Cardiac muscle cell (in vitro differentiated cells and primary cell): ENCODE measurements at regions not wholly inside any gene's neighbourhood (a gene's known extent, or its start where the extent isn't known, plus 50 kb on each side); places are given as distances from the start of the nearest gene placed in this dataset.

Experiments used
- DNase-seq, 2 donors: peaks; one replicate each; pipeline versions ENCODE4 v3.0.0 to v3.0.0-alpha.2; 2010 to 2017; ENCODE audit warnings: low read depth in 1 of 2, low spot score in 1 of 2
- H3K27ac ChIP-seq: fragments of 200-600 bp; sonication (generic); 2 replicates; pipeline ENCODE4 v1.5.1; 2016
- H3K27me3 ChIP-seq: fragments of 200-600 bp; sonication (generic); 2 replicates; pipeline ENCODE4 v1.6.0; 2016; ENCODE audit warnings: control low read depth
- H3K36me3 ChIP-seq: fragments of 200-600 bp; sonication (generic); 2 replicates; pipeline ENCODE4 v1.5.1; 2016; ENCODE audit warnings: control low read depth
- H3K4me1 ChIP-seq: fragments of 200-600 bp; sonication (generic); 2 replicates; pipeline ENCODE4 v1.8.1; 2017; ENCODE audit warnings: low read depth, mild to moderate bottlenecking, mixed run types
- H3K4me3 ChIP-seq: fragments of 200-600 bp; sonication (generic); 2 replicates; pipeline ENCODE4 v1.5.1; 2016; ENCODE audit warnings: mild to moderate bottlenecking
- H3K9me3 ChIP-seq: fragments of 200-600 bp; sonication (generic); 2 replicates; pipeline ENCODE4 v1.5.1; 2017; ENCODE audit warnings: low read depth, mild to moderate bottlenecking, control low read depth
- CTCF ChIP-seq: IDR thresholded peaks from 2 replicates; pipeline ENCODE4 v1.5.1; 2012; ENCODE audit warnings: low read depth, mild to moderate bottlenecking, low read length

- Histone ChIP-seq H3K9me3 (no peaks in the 10 kb centered on the region), H3K36me3 (no peaks in the 10 kb centered on the region), H3K4me1 (no peaks in the 10 kb centered on the region), H3K4me3 (no peak overlapping the region), H3K27me3 (no peaks in the 10 kb centered on the region), H3K27ac (no peak overlapping the region)
- no peak for DNase-seq
- no peak for TF ChIP-seq CTCF
Observed at GRCh38 chr12:11555195-11555594, 94.3 kb upstream of the ETV6 start.

GRCh38 chr12:11555743-11556625 is 93.5 kb upstream of the ETV6 start:
- Histone ChIP-seq H3K4me1 (no peaks in the 10 kb centered on the region), H3K27me3 (no peaks in the 10 kb centered on the region), H3K4me3 (no peak overlapping the region), H3K27ac (no peak overlapping the region), H3K9me3 (no peaks in the 10 kb centered on the region), H3K36me3 (no peaks in the 10 kb centered on the region)
- TF ChIP-seq CTCF, result no peak
- peak in 1 of 2 donors; percentile 6 for DNase-seq

- H3K27me3 ChIP-seq, result no peaks in the 10 kb centered on the region
- H3K4me3 ChIP-seq, result no peak overlapping the region
- no peak for TF ChIP-seq CTCF
- H3K9me3 ChIP-seq, result no peaks in the 10 kb centered on the region
- DNase-seq, result no peak
- no peaks in the 10 kb centered on the region for H3K36me3 ChIP-seq
- no peak overlapping the region for H3K27ac ChIP-seq
- H3K4me1 ChIP-seq, result no peaks in the 10 kb centered on the region
Observed at GRCh38 chr12:11556682-11557081, 92.8 kb upstream of the ETV6 start.

GRCh38 chr12:11559626-11560340 is 89.7 kb upstream of the ETV6 start:
- H3K36me3 ChIP-seq, result no peaks in the 10 kb centered on the region
- no peaks in the 10 kb centered on the region for H3K27me3 ChIP-seq
- no peaks in the 10 kb centered on the region for H3K9me3 ChIP-seq
- TF ChIP-seq CTCF, result no peak
- no peak for DNase-seq
- no peaks in the 10 kb centered on the region for H3K4me1 ChIP-seq
- H3K4me3 ChIP-seq, result no peak overlapping the region
- no peak overlapping the region for H3K27ac ChIP-seq

GRCh38 chr12:11561411-11561810 is 88.1 kb upstream of the ETV6 start:
- Histone ChIP-seq H3K4me1 (no peaks in the 10 kb centered on the region), H3K4me3 (no peak overlapping the region), H3K27ac (no peak overlapping the region), H3K9me3 (no peaks in the 10 kb centered on the region), H3K36me3 (no peaks in the 10 kb centered on the region), H3K27me3 (no peaks in the 10 kb centered on the region)
- no peak for TF ChIP-seq CTCF
- DNase-seq, result no peak
